GM12878 (cell line): ENCODE measurements at regions not wholly inside any gene's neighbourhood (a gene's known extent, or its start where the extent isn't known, plus 50 kb on each side); places are given as distances from the start of the nearest gene placed in this dataset.

Experiments used
- ATAC-seq: fragments of 200-7000 bp; cut with Tn5 transposase; 3 replicates; pipeline ENCODE4 v1.9.1; 2020; ENCODE audit warnings: mild to moderate bottlenecking, moderate library complexity
- BruUV-seq: library from RNA; stranded (reverse); fragments of 400-500 nt; replicated peaks from 2 replicates; lab custom pipeline; 2021; lab: Mats Ljungman, UMichigan
- CTCF ChIA-PET: fragments of 300-600 bp; sonication (Branson Sonifier 250); formaldehyde crosslinking; extraction: SDS; loops from one replicate; lab custom pipeline; 2021; ENCODE audit warnings: inconsistent platforms; lab: Yijun Ruan, JAX
- POLR2A ChIA-PET: fragments of 350-600 bp; formaldehyde crosslinking; extraction: SDS; loops from one replicate; lab custom pipeline; 2021; ENCODE audit warnings: inconsistent platforms; lab: Charles Lee
- RAD21 ChIA-PET: fragments of 300-600 bp; sonication (Branson Sonifier 250); formaldehyde crosslinking; loops from one replicate; lab custom pipeline; 2023; ENCODE audit warnings: antibody characterized with exemption; ENCODE audit not compliant: unreplicated experiment; lab: Charles Lee
- SMC1A ChIA-PET: fragments of 300-600 bp; sonication (Branson Sonifier 250); formaldehyde crosslinking; loops from one replicate; lab custom pipeline; 2023; ENCODE audit not compliant: unreplicated experiment, uncharacterized antibody; lab: Charles Lee
- DNase-seq: peaks from one replicate; pipeline ENCODE4 v3.0.0-alpha.2; 2011; ENCODE audit warnings: low read depth, low spot score
- FAIRE-seq: peaks from 3 replicates; lab custom pipeline; 2011; peaks lifted over from hg19 to GRCh38; lab: Jason Lieb, UNC
- H2AFZ ChIP-seq: 2 replicates; pipeline ENCODE4 v1.6.0; 2011; ENCODE audit warnings: low read depth, low read length, control low read depth; ENCODE audit not compliant: control insufficient read depth
- H3K27ac ChIP-seq: 2 replicates; pipeline ENCODE4 v1.5.1; 2011; ENCODE audit warnings: control low read depth; ENCODE audit not compliant: control insufficient read depth, insufficient read depth
- H3K27me3 ChIP-seq, 2 experiments: replicated peaks in 1 of 2; 2 replicates each; pipeline versions ENCODE4 v1.6.0 to v1.6.1; 2011; ENCODE audit warnings: low read length in 1 of 2; ENCODE audit not compliant: control insufficient read depth in 2 of 2, insufficient read depth in 2 of 2
- H3K36me3 ChIP-seq, 2 experiments: 2 replicates each; pipeline ENCODE4 v1.5.1; 2011; ENCODE audit warnings: low read length in 1 of 2; ENCODE audit not compliant: control insufficient read depth in 2 of 2, insufficient read depth in 2 of 2
- H3K4me1 ChIP-seq: 2 replicates; pipeline ENCODE4 v1.6.1; 2011; ENCODE audit warnings: mild to moderate bottlenecking, low read length, moderate library complexity, mixed read lengths; ENCODE audit not compliant: control insufficient read depth, insufficient read depth
- H3K4me2 ChIP-seq: 2 replicates; pipeline ENCODE4 v1.6.0; 2011; ENCODE audit warnings: control low read depth; ENCODE audit not compliant: control insufficient read depth, insufficient read depth
- H3K4me3 ChIP-seq: fragments of 200-600 bp; sonication (generic); 2 replicates; pipeline ENCODE4 v1.5.1; 2016
- H3K79me2 ChIP-seq: 2 replicates; pipeline ENCODE4 v1.6.0; 2011; ENCODE audit warnings: low read length; ENCODE audit not compliant: control insufficient read depth, insufficient read depth
- H3K9ac ChIP-seq: 2 replicates; pipeline ENCODE4 v1.8.0; 2011; ENCODE audit warnings: low read length, control low read depth, mixed read lengths; ENCODE audit not compliant: control insufficient read depth, insufficient read depth
- H3K9me3 ChIP-seq: replicated peaks from 3 replicates; pipeline ENCODE4 v1.5.1; 2011; ENCODE audit warnings: mild to moderate bottlenecking, low read length; ENCODE audit not compliant: control insufficient read depth, insufficient read depth
- H4K20me1 ChIP-seq: 2 replicates; pipeline ENCODE4 v1.6.0; 2011; ENCODE audit not compliant: control insufficient read depth, insufficient read depth
- ATF7 ChIP-seq: fragments of 450-650 bp; IDR thresholded peaks from 2 replicates; pipeline ENCODE4 v1.6.1; 2016; ENCODE audit warnings: low read depth, mild to moderate bottlenecking
- BCL11A ChIP-seq: IDR thresholded peaks from 2 replicates; pipeline ENCODE4 v1.6.1; 2011; ENCODE audit warnings: low read depth, low read length
- BMI1 ChIP-seq: fragments of 450-650 bp; IDR thresholded peaks from 2 replicates; pipeline ENCODE4 v1.6.1; 2016; ENCODE audit warnings: mild to moderate bottlenecking, moderate library complexity, borderline replicate concordance
- HDGF ChIP-seq: fragments of 450-650 bp; IDR thresholded peaks from 2 replicates; pipeline ENCODE4 v1.6.1; 2016; ENCODE audit warnings: antibody characterized with exemption
- MYB ChIP-seq: fragments of 150-350 bp; IDR thresholded peaks from 2 replicates; pipeline ENCODE4 v1.6.1; 2014; ENCODE audit warnings: mild to moderate bottlenecking, low read depth, low read length, borderline replicate concordance
- NR2C1 ChIP-seq: fragments of 450-650 bp; IDR thresholded peaks from 2 replicates; pipeline ENCODE4 v1.6.1; 2017; ENCODE audit warnings: antibody characterized with exemption, mild to moderate bottlenecking, moderate library complexity
- NR2F1 ChIP-seq: fragments of 450-650 bp; conservative IDR thresholded peaks from 2 replicates; pipeline ENCODE4 v1.6.1; 2017; ENCODE audit warnings: mild to moderate bottlenecking
- POLR2A ChIP-seq: IDR thresholded peaks from 2 replicates; pipeline ENCODE4 v1.6.1; 2011; ENCODE audit warnings: low read depth, mild to moderate bottlenecking, low read length
- RUNX3 ChIP-seq: IDR thresholded peaks from 2 replicates; pipeline ENCODE4 v1.6.1; 2012; ENCODE audit warnings: low read length, inconsistent platforms
- STAT1 ChIP-seq: fragments of 450-650 bp; conservative IDR thresholded peaks from 2 replicates; pipeline ENCODE4 v1.6.1; 2014; ENCODE audit warnings: antibody characterized with exemption, mild to moderate bottlenecking
- STAT3 ChIP-seq: IDR thresholded peaks from 2 replicates; pipeline ENCODE4 v1.6.1; 2011; ENCODE audit warnings: low read depth, low read length, improper control_type of control experiment
- TCF7 ChIP-seq: IDR thresholded peaks from 2 replicates; pipeline ENCODE4 v1.6.1; 2014; ENCODE audit warnings: antibody characterized with exemption, borderline replicate concordance
- ZBED1 ChIP-seq: IDR thresholded peaks from 2 replicates; pipeline ENCODE4 v1.6.1; 2016; ENCODE audit warnings: borderline replicate concordance
- WGBS: methylation state at CpG from one replicate; pipeline ENCODE4 v1.1.6; 2016; ENCODE audit warnings: low lambda C conversion rate; ENCODE audit not compliant: insufficient replicate concordance, insufficient coverage; ENCODE audit errors: missing lambda C conversion rate; 5-methylcytosine and 5-hydroxymethylcytosine counted together
- in situ Hi-C: fragments of 300-500 bp; cut with MboI; formaldehyde crosslinking; loops from 9 replicates; pipeline ENCODE4 v1.14.3; 2018; ENCODE audit warnings: mixed read lengths
- intact Hi-C: fragments of 100-400 bp; cut with micrococcal nuclease; formaldehyde crosslinking; loops from one replicate; pipeline ENCODE4 v1.14.2; 2022; ENCODE audit not compliant: unreplicated experiment
- TF ChIP-seq, protein P1 (sequence below): fragments of 450-650 bp; IDR thresholded peaks from 2 replicates; pipeline ENCODE4 v1.6.1; 2016; ENCODE audit warnings: mild to moderate bottlenecking
- TF ChIP-seq, protein P2 (sequence below): fragments of 450-650 bp; IDR thresholded peaks from 2 replicates; pipeline ENCODE4 v1.6.1; 2014; ENCODE audit warnings: mild to moderate bottlenecking
- TF ChIP-seq, protein P3 (sequence below): IDR thresholded peaks from 2 replicates; pipeline ENCODE4 v1.6.1; 2012; ENCODE audit warnings: improper control_type of control experiment, low read depth, low read length; ENCODE audit not compliant: insufficient replicate concordance

DNA sequence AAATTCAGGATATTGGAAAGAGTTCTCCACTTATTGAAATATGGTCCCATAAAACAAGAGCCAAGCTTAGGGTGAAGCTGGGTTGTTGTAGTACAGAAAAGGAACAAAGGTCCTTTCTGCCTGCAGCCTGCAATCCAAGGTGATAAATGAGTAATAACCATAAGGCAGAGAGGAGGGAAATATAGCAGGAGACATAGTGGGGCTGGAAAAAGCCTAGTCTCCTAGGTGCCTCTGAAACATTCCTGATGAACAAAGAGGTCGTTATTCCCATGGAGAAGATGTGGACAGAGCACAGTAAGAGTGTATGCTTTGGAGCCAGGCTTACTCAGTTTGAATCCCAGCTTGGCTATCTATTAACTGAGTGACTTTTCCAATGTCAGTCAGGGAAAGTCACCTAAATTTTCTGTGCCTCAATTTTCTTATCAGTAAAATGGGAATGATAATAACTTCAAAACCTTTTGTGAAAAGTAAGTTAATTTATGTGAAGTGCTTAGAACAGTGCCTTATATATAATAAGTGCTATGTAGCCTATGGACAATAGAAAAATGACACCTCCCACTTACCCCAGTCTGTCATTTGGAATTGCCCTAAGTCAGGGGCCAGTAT lies 110.8 kb upstream of the GRIN3A start:
- no TSS peak for BruUV-seq
- Histone ChIP-seq H3K27me3 (no peaks in the 10 kb centered on the region), H3K4me3 (no peak overlapping the region), H3K36me3 (no peaks in the 10 kb centered on the region), H3K4me1 (no peaks in the 10 kb centered on the region), H2AFZ (no peak overlapping the region), H3K9me3 (no peaks in the 10 kb centered on the region), H3K27ac (no peak overlapping the region), H3K4me2 (no peak overlapping the region), H3K9ac (no peak overlapping the region), H4K20me1 (no peaks in the 10 kb centered on the region), H3K79me2 (no peaks in the 10 kb centered on the region)
- no peak for DNase-seq
- in situ Hi-C loops (no loop called here), intact Hi-C loops (no loop called here)
- ChIA-PET CTCF (no interaction called here), RAD21 (no interaction called here)
- 0% methylated on average over 1 of the region's 1 CpG for WGBS
- FAIRE-seq, result no peak
- ATAC-seq, result no peak
- TF ChIP-seq NR2C1, result no peak
- no peak for TF ChIP-seq POLR2A
- no peak for TF ChIP-seq RUNX3
- no peak for TF ChIP-seq NR2F1
- TF ChIP-seq, protein P1, sequence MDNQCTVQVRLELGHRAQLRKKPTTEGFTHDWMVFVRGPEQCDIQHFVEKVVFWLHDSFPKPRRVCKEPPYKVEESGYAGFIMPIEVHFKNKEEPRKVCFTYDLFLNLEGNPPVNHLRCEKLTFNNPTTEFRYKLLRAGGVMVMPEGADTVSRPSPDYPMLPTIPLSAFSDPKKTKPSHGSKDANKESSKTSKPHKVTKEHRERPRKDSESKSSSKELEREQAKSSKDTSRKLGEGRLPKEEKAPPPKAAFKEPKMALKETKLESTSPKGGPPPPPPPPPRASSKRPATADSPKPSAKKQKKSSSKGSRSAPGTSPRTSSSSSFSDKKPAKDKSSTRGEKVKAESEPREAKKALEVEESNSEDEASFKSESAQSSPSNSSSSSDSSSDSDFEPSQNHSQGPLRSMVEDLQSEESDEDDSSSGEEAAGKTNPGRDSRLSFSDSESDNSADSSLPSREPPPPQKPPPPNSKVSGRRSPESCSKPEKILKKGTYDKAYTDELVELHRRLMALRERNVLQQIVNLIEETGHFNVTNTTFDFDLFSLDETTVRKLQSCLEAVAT, result no peak
- TF ChIP-seq, protein P2, sequence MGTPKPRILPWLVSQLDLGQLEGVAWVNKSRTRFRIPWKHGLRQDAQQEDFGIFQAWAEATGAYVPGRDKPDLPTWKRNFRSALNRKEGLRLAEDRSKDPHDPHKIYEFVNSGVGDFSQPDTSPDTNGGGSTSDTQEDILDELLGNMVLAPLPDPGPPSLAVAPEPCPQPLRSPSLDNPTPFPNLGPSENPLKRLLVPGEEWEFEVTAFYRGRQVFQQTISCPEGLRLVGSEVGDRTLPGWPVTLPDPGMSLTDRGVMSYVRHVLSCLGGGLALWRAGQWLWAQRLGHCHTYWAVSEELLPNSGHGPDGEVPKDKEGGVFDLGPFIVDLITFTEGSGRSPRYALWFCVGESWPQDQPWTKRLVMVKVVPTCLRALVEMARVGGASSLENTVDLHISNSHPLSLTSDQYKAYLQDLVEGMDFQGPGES, result no peak
- TF ChIP-seq MYB, result no peak
- TF ChIP-seq BMI1, result no peak
- no peak for TF ChIP-seq TCF7
- TF ChIP-seq HDGF, result no peak
- TF ChIP-seq ZBED1, result no peak
- TF ChIP-seq STAT3, result no peak
- TF ChIP-seq ATF7, result no peak
- no peak for TF ChIP-seq BCL11A
- TF ChIP-seq STAT1, result no peak
- TF ChIP-seq, protein P3, sequence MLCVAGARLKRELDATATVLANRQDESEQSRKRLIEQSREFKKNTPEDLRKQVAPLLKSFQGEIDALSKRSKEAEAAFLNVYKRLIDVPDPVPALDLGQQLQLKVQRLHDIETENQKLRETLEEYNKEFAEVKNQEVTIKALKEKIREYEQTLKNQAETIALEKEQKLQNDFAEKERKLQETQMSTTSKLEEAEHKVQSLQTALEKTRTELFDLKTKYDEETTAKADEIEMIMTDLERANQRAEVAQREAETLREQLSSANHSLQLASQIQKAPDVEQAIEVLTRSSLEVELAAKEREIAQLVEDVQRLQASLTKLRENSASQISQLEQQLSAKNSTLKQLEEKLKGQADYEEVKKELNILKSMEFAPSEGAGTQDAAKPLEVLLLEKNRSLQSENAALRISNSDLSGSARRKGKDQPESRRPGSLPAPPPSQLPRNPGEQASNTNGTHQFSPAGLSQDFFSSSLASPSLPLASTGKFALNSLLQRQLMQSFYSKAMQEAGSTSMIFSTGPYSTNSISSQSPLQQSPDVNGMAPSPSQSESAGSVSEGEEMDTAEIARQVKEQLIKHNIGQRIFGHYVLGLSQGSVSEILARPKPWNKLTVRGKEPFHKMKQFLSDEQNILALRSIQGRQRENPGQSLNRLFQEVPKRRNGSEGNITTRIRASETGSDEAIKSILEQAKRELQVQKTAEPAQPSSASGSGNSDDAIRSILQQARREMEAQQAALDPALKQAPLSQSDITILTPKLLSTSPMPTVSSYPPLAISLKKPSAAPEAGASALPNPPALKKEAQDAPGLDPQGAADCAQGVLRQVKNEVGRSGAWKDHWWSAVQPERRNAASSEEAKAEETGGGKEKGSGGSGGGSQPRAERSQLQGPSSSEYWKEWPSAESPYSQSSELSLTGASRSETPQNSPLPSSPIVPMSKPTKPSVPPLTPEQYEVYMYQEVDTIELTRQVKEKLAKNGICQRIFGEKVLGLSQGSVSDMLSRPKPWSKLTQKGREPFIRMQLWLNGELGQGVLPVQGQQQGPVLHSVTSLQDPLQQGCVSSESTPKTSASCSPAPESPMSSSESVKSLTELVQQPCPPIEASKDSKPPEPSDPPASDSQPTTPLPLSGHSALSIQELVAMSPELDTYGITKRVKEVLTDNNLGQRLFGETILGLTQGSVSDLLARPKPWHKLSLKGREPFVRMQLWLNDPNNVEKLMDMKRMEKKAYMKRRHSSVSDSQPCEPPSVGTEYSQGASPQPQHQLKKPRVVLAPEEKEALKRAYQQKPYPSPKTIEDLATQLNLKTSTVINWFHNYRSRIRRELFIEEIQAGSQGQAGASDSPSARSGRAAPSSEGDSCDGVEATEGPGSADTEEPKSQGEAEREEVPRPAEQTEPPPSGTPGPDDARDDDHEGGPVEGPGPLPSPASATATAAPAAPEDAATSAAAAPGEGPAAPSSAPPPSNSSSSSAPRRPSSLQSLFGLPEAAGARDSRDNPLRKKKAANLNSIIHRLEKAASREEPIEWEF, result no peak
- TF ChIP-seq, all 136 proteins: peak for 0
- ChIA-PET SMC1A (no interaction called here), POLR2A (no interaction called here)
